ENCODE measurements at regions not wholly inside any gene's neighbourhood (a gene's known extent, or its start where the extent isn't known, plus 50 kb on each side); places are given as distances from the start of the nearest gene placed in this dataset.

- no peaks in the 10 kb centered on the region for H3K9me3 ChIP-seq (ENCODE audit: insufficient read depth, low read depth, low read length)
- no peaks in the 10 kb centered on the region for H3K27me3 ChIP-seq (ENCODE audit: insufficient read depth, low read length)
- no peak overlapping the region for H3K4me3 ChIP-seq (ENCODE audit: low read length)
- no peaks in the 10 kb centered on the region for H3K36me3 ChIP-seq (ENCODE audit: insufficient read depth, low read length)
- no peak overlapping the region for H3K27ac ChIP-seq (ENCODE audit: low read depth, low read length)
- no peak overlapping the region for H3K9ac ChIP-seq (ENCODE audit: low read depth, low read length)
- H3K4me1 ChIP-seq (ENCODE audit: insufficient read depth, low read length), result no peaks in the 10 kb centered on the region
- WGBS, result 96% methylated on average over 5 of the region's 5 CpGs
Measured at GRCh38 chr13:73671732-73672131, 462.5 kb downstream of the KLF12 start.

DNA sequence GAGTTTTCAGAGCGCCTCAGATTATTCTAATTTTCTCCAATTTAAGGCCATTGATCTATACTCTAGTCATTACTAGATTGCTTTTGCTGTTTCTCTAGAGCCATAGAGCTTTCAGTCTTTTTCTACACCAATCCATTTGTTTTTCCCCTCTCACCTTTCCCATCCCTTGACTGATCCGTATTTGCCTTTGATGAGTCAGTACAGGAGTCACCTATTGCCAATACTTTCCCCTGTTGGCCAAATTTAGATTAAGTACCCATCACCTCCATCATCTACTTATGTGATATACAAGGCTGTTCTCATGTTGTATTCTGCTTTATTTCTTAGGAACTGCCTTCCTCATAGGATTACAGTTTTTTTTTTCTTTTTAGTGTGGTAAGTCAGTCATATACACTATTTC, 463.2 kb downstream of the KLF12 start:
- Histone ChIP-seq H3K27me3 (ENCODE audit: insufficient read depth, low read length) (no peaks in the 10 kb centered on the region), H3K4me1 (ENCODE audit: insufficient read depth, low read length) (no peaks in the 10 kb centered on the region), H3K36me3 (ENCODE audit: insufficient read depth, low read length) (no peaks in the 10 kb centered on the region), H3K27ac (ENCODE audit: low read depth, low read length) (no peak overlapping the region), H3K9ac (ENCODE audit: low read depth, low read length) (no peak overlapping the region), H3K9me3 (ENCODE audit: insufficient read depth, low read depth, low read length) (no peaks in the 10 kb centered on the region), H3K4me3 (ENCODE audit: low read length) (no peak overlapping the region)
- WGBS, result 91% methylated on average over 2 of the region's 2 CpGs

- 91% methylated on average over 3 of the region's 3 CpGs for WGBS
- H3K4me3 ChIP-seq (ENCODE audit: low read length), result no peak overlapping the region
- no peaks in the 10 kb centered on the region for H3K4me1 ChIP-seq (ENCODE audit: insufficient read depth, low read length)
- no peak overlapping the region for H3K27ac ChIP-seq (ENCODE audit: low read depth, low read length)
- H3K36me3 ChIP-seq (ENCODE audit: insufficient read depth, low read length), result no peaks in the 10 kb centered on the region
- H3K9me3 ChIP-seq (ENCODE audit: insufficient read depth, low read depth, low read length), result no peaks in the 10 kb centered on the region
- H3K27me3 ChIP-seq (ENCODE audit: insufficient read depth, low read length), result no peaks in the 10 kb centered on the region
- no peak overlapping the region for H3K9ac ChIP-seq (ENCODE audit: low read depth, low read length)
Measured at GRCh38 chr13:73667756-73668155, 466.4 kb downstream of the KLF12 start.

DNA sequence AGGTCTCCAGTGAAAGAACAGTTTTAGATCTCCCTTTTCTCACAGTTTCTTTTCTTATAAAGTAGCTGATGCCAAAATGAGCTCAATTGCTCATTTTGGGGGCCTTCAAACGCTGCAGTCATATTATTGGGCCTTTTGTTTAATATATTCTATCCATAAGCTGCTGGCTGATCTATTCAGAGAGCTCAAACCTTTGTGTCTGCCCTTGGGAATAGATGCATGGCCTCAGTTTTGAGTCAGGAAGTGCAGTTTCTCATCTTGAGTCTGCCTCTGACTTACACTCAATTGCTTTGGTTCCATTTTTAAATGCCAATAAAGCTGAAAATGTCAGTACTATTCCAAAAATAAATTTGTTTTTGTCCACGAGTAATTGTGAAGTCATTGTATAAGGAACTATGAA, 468.9 kb downstream of the KLF12 start:
- Histone ChIP-seq H3K9ac (ENCODE audit: low read depth, low read length) (no peak overlapping the region), H3K4me1 (ENCODE audit: insufficient read depth, low read length) (no peaks in the 10 kb centered on the region)
- 88% methylated on average over 2 of the region's 2 CpGs for WGBS

DNA sequence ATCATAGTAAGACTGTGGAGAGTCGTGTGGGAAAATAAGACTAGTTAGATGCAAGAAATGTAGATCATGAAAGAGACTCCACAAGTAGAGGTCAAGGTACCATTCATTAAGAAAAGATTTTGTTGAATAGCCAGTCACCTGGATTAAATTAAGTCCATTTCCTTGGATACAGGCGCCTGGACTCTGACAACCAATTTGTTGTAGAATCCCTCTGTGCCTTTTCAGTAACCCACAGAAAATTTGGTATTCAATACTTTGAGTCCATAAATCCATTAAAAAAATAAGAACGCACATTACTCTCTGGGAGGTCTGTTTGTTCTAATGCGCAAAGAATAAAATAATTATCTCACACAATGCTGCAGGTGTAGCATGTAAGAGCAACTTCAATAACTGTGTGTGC, 469.4 kb downstream of the KLF12 start:
- Histone ChIP-seq H3K4me3 (ENCODE audit: low read length) (no peak overlapping the region), H3K27me3 (ENCODE audit: insufficient read depth, low read length) (no peaks in the 10 kb centered on the region), H3K4me1 (ENCODE audit: insufficient read depth, low read length) (no peaks in the 10 kb centered on the region), H3K9ac (ENCODE audit: low read depth, low read length) (no peak overlapping the region), H3K27ac (ENCODE audit: low read depth, low read length) (no peak overlapping the region), H3K9me3 (ENCODE audit: insufficient read depth, low read depth, low read length) (no peaks in the 10 kb centered on the region), H3K36me3 (ENCODE audit: insufficient read depth, low read length) (no peaks in the 10 kb centered on the region)
- WGBS, result 95% methylated on average over 4 of the region's 4 CpGs

More for the DNA sequence above, 468.9 kb downstream of the KLF12 start:
- Histone ChIP-seq H3K36me3 (ENCODE audit: insufficient read depth, low read length) (no peaks in the 10 kb centered on the region), H3K9me3 (ENCODE audit: insufficient read depth, low read depth, low read length) (no peaks in the 10 kb centered on the region), H3K27ac (ENCODE audit: low read depth, low read length) (no peak overlapping the region), H3K27me3 (ENCODE audit: insufficient read depth, low read length) (no peaks in the 10 kb centered on the region), H3K4me3 (ENCODE audit: low read length) (no peak overlapping the region)

GRCh38 chr13:73662833-73663232, 471.4 kb downstream of the KLF12 start:
- Histone ChIP-seq H3K36me3 (ENCODE audit: insufficient read depth, low read length) (no peaks in the 10 kb centered on the region), H3K9me3 (ENCODE audit: insufficient read depth, low read depth, low read length) (no peaks in the 10 kb centered on the region), H3K4me1 (ENCODE audit: insufficient read depth, low read length) (no peaks in the 10 kb centered on the region), H3K9ac (ENCODE audit: low read depth, low read length) (no peak overlapping the region), H3K4me3 (ENCODE audit: low read length) (no peak overlapping the region), H3K27me3 (ENCODE audit: insufficient read depth, low read length) (no peaks in the 10 kb centered on the region), H3K27ac (ENCODE audit: low read depth, low read length) (no peak overlapping the region)
- 98% methylated on average over 8 of the region's 8 CpGs for WGBS

GRCh38 chr13:73661687-73662425, 472.3 kb downstream of the KLF12 start:
- no peaks in the 10 kb centered on the region for H3K36me3 ChIP-seq (ENCODE audit: insufficient read depth, low read length)
- no peak overlapping the region for H3K9ac ChIP-seq (ENCODE audit: low read depth, low read length)
- H3K27ac ChIP-seq (ENCODE audit: low read depth, low read length), result no peak overlapping the region
- H3K27me3 ChIP-seq (ENCODE audit: insufficient read depth, low read length), result no peaks in the 10 kb centered on the region
- WGBS, result 92% methylated on average over 19 of the region's 19 CpGs
- H3K9me3 ChIP-seq (ENCODE audit: insufficient read depth, low read depth, low read length), result no peaks in the 10 kb centered on the region
- no peaks in the 10 kb centered on the region for H3K4me1 ChIP-seq (ENCODE audit: insufficient read depth, low read length)
- H3K4me3 ChIP-seq (ENCODE audit: low read length), result no peak overlapping the region

GRCh38 chr13:73661066-73661465, 473.1 kb downstream of the KLF12 start:
- no peak overlapping the region for H3K9ac ChIP-seq (ENCODE audit: low read depth, low read length)
- H3K9me3 ChIP-seq (ENCODE audit: insufficient read depth, low read depth, low read length), result no peaks in the 10 kb centered on the region
- H3K27me3 ChIP-seq (ENCODE audit: insufficient read depth, low read length), result no peaks in the 10 kb centered on the region

DNA sequence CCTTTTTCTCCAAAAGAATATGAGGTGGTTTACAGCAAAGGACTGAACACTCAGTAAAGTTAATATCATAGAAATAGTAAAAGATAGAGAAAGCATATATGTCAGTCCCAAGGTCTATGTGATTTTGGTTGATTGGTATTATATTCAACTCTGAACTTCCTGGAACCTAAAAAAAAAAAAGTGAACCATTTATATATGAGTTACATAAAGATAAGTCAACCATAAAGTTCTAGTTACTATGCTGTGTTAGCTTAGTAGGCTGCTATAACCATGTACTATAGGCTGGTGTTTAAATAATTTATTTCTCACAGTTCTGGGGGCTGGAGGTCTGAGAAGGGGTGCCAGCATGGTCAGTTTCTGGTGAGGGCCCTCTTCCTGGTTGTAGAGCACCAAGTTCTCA, 475.6 kb downstream of the KLF12 start:
- Histone ChIP-seq H3K9ac (ENCODE audit: low read depth, low read length) (no peak overlapping the region), H3K27me3 (ENCODE audit: insufficient read depth, low read length) (no peaks in the 10 kb centered on the region), H3K4me1 (ENCODE audit: insufficient read depth, low read length) (no peaks in the 10 kb centered on the region), H3K9me3 (ENCODE audit: insufficient read depth, low read depth, low read length) (no peaks in the 10 kb centered on the region), H3K36me3 (ENCODE audit: insufficient read depth, low read length) (no peaks in the 10 kb centered on the region), H3K27ac (ENCODE audit: low read depth, low read length) (no peak overlapping the region), H3K4me3 (ENCODE audit: low read length) (no peak overlapping the region)

More at GRCh38 chr13:73661066-73661465, 473.1 kb downstream of the KLF12 start:
- Histone ChIP-seq H3K36me3 (ENCODE audit: insufficient read depth, low read length) (no peaks in the 10 kb centered on the region), H3K27ac (ENCODE audit: low read depth, low read length) (no peak overlapping the region), H3K4me1 (ENCODE audit: insufficient read depth, low read length) (no peaks in the 10 kb centered on the region), H3K4me3 (ENCODE audit: low read length) (no peak overlapping the region)
- WGBS, result 95% methylated on average over 10 of the region's 10 CpGs

GRCh38 chr13:73657821-73658540, 476.2 kb downstream of the KLF12 start:
- no peaks in the 10 kb centered on the region for H3K9me3 ChIP-seq (ENCODE audit: insufficient read depth, low read depth, low read length)
- H3K27ac ChIP-seq (ENCODE audit: low read depth, low read length), result no peak overlapping the region
- WGBS, result 90% methylated on average over 5 of the region's 6 CpGs

DNA sequence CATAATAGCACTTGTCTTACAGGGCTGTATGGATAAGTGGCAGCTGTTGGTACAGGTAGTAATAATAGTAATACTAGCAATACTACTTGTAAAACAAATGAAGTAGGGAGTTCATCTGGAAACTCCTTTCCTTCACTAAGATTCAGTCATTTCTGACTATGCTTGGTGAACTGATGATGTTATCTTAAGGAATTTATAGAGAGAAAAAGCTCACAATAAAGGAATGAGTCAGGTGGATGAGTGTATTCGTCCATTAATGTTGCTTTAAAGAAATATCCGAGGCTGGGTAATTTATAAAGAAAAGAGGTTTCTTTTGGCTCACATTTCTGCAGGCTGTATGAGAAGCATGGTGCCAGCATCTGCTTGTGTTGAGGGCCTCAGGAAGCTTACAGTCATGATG, 477.3 kb downstream of the KLF12 start:
- H3K4me3 ChIP-seq (ENCODE audit: low read length), result no peak overlapping the region
- no peak overlapping the region for H3K27ac ChIP-seq (ENCODE audit: low read depth, low read length)
- WGBS, result 94% methylated on average over 2 of the region's 2 CpGs
- H3K9me3 ChIP-seq (ENCODE audit: insufficient read depth, low read depth, low read length), result no peaks in the 10 kb centered on the region
- no peak overlapping the region for H3K9ac ChIP-seq (ENCODE audit: low read depth, low read length)
- H3K36me3 ChIP-seq (ENCODE audit: insufficient read depth, low read length), result no peaks in the 10 kb centered on the region
- H3K4me1 ChIP-seq (ENCODE audit: insufficient read depth, low read length), result no peaks in the 10 kb centered on the region
- H3K27me3 ChIP-seq (ENCODE audit: insufficient read depth, low read length), result no peaks in the 10 kb centered on the region

More at GRCh38 chr13:73657821-73658540, 476.2 kb downstream of the KLF12 start:
- H3K4me3 ChIP-seq (ENCODE audit: low read length), result no peak overlapping the region
- no peaks in the 10 kb centered on the region for H3K4me1 ChIP-seq (ENCODE audit: insufficient read depth, low read length)
- no peaks in the 10 kb centered on the region for H3K36me3 ChIP-seq (ENCODE audit: insufficient read depth, low read length)
- H3K9ac ChIP-seq (ENCODE audit: low read depth, low read length), result no peak overlapping the region
- H3K27me3 ChIP-seq (ENCODE audit: insufficient read depth, low read length), result no peaks in the 10 kb centered on the region

Measured in HUES64 (cell line).